GM23338 (cell line): ENCODE measurements at regions not wholly inside any gene's neighbourhood (a gene's known extent, or its start where the extent isn't known, plus 50 kb on each side); places are given as distances from the start of the nearest gene placed in this dataset.

Source experiments
- CREB1 ChIP-seq: fragments of 250-450 bp; sonication (Bioruptor Pico); IDR thresholded peaks from 2 replicates; pipeline ENCODE4 v1.5.0; 2020; ENCODE audit warnings: low read depth, mild to moderate bottlenecking, moderate library complexity
- CTCF ChIP-seq, 2 experiments: fragments of 200-600 bp in 1 of 2; sonication (generic) in 1 of 2; conservative IDR thresholded peaks; 2 replicates each; pipeline versions ENCODE4 v1.5.1 to v1.6.1; 2016 to 2017; ENCODE audit warnings: antibody characterized with exemption in 2 of 2, low read depth in 2 of 2, mild to moderate bottlenecking in 2 of 2, moderate library complexity in 1 of 2
- EZH2 ChIP-seq: fragments of 200-600 bp; sonication (generic); IDR thresholded peaks from one replicate; pipeline ENCODE4 v1.8.0; 2017; ENCODE audit warnings: antibody characterized with exemption, mild to moderate bottlenecking, low read depth; ENCODE audit not compliant: unreplicated experiment
- EZH2phosphoT487 ChIP-seq: fragments of 200-600 bp; sonication (generic); IDR thresholded peaks from one replicate; pipeline ENCODE4 v1.8.1; 2018; ENCODE audit warnings: antibody characterized with exemption; ENCODE audit not compliant: unreplicated experiment
- JUNB ChIP-seq: IDR thresholded peaks from one replicate; pipeline ENCODE4 v1.6.1; 2016; ENCODE audit warnings: antibody characterized with exemption; ENCODE audit not compliant: unreplicated experiment
- POLR2AphosphoS5 ChIP-seq: IDR thresholded peaks from 2 replicates; pipeline ENCODE4 v1.6.1; 2016; ENCODE audit warnings: antibody characterized with exemption, low read depth
- REST ChIP-seq: IDR thresholded peaks from one replicate; pipeline ENCODE4 v1.6.1; 2018; ENCODE audit warnings: antibody characterized with exemption; ENCODE audit not compliant: unreplicated experiment
- ZNF114 ChIP-seq: fragments of 250-450 bp; sonication (Bioruptor Pico); IDR thresholded peaks from 2 replicates; pipeline ENCODE4 v1.5.0; 2020; ENCODE audit warnings: mild to moderate bottlenecking, moderate library complexity
- TF ChIP-seq, protein P1 (sequence below): IDR thresholded peaks from 2 replicates; pipeline ENCODE4 v1.6.1; 2016; ENCODE audit warnings: antibody characterized with exemption

DNA sequence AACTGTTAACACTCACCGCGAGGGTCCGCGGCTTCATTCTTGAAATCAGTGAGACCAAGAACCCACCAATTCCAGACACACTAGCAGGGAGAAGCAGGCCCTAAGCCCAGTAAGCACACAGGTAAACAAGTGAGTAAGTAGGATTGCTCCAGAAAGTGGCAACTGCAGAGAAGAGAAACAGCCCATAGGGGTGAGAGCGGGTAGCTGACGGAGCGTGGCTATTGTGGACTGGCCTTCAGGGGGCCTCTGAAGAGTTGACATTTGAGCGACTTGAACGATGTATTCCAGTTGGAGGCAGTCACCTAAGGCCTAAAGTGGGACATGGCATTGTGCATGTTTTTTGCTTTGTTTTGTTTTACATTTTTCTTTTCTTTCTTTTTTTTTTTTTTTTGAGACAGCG lies 74.2 kb downstream of the TSPAN17 start:
- TF ChIP-seq CTCF (conservative IDR thresholded peaks at IDR 0.05; ENCODE audit: low read depth in 2 of 2) (no peak), EZH2 (no peak), POLR2AphosphoS5 (no peak), ZNF114 (no peak), CREB1 (no peak), REST (no peak), JUNB (no peak), EZH2phosphoT487 (no peak)
- TF ChIP-seq, protein P1, sequence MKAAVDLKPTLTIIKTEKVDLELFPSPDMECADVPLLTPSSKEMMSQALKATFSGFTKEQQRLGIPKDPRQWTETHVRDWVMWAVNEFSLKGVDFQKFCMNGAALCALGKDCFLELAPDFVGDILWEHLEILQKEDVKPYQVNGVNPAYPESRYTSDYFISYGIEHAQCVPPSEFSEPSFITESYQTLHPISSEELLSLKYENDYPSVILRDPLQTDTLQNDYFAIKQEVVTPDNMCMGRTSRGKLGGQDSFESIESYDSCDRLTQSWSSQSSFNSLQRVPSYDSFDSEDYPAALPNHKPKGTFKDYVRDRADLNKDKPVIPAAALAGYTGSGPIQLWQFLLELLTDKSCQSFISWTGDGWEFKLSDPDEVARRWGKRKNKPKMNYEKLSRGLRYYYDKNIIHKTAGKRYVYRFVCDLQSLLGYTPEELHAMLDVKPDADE, result no peak
